GM12891 (cell line): ENCODE measurements at regions not wholly inside any gene's neighbourhood (a gene's known extent, or its start where the extent isn't known, plus 50 kb on each side); places are given as distances from the start of the nearest gene placed in this dataset.
A peak's percentile ranks its signal among the peaks of the same experiment; 100 is the strongest.

Experiments used
- DNase-seq: peaks from one replicate; pipeline ENCODE4 v3.0.0; 2011; ENCODE audit warnings: low spot score; ENCODE audit not compliant: insufficient read length
- FAIRE-seq: peaks from 2 replicates; lab custom pipeline; 2011; peaks lifted over from hg19 to GRCh38; lab: Jason Lieb, UNC
- PAX5 ChIP-seq: IDR thresholded peaks from 2 replicates; pipeline ENCODE4 v1.6.1; 2011; ENCODE audit warnings: low read length, moderate library complexity, mild to moderate bottlenecking; ENCODE audit not compliant: insufficient read depth, severe bottlenecking
- POLR2A ChIP-seq: IDR thresholded peaks from 2 replicates; pipeline ENCODE4 v1.6.1; 2011; ENCODE audit warnings: low read depth, low read length, control low read depth
- POLR2AphosphoS5 ChIP-seq: IDR thresholded peaks from 2 replicates; pipeline ENCODE4 v1.6.1; 2011; ENCODE audit warnings: low read depth, low read length, control low read depth
- POU2F2 ChIP-seq: IDR thresholded peaks from 2 replicates; pipeline ENCODE4 v1.6.1; 2011; ENCODE audit warnings: low read depth, mild to moderate bottlenecking, control low read depth, low read length, moderate library complexity
- SPI1 ChIP-seq: IDR thresholded peaks from 2 replicates; pipeline ENCODE4 v1.6.1; 2011; ENCODE audit warnings: low read depth, low read length, control low read depth
- TAF1 ChIP-seq: IDR thresholded peaks from 2 replicates; pipeline ENCODE4 v1.6.1; 2011; ENCODE audit warnings: low read depth, low read length, control low read depth

DNA sequence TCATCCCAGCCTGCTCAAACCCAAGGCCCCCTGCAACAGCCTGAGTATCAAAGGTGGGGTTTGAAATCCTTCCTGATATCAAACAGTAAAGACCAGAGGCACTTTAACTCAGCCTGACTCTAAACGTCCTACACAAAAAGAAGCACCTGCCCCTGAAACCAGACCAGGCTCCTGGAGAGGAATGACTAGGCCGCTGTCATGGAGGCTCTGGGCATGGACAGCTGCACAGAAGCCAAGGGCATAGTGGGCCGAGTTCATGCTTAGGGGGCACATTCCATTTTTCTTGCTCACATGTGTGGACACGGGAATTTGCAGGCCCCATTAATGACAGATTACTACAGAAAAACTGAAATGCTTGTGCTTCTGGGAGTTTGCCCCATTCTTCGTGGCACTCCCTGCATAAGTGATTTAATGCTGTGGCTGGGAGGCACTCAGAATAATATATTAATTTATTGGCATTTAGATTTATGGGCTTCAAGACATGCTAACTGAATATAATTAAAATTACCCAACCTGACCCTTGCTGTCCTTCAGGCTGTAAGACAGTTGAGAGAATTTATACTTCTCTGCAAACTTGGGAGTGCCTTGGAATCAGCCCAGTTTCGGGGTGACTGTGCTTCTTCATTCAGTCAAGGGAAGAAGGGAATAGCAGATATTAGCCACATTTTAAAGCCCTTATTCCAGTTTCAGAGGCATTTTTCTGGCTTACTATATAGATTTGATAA, 105.5 kb downstream of the GYPC start:
- FAIRE-seq (no peak), DNase-seq (no peak)
- TF ChIP-seq POU2F2: no peak
- no peak for TF ChIP-seq TAF1
- no peak for TF ChIP-seq POLR2A
- no peak for TF ChIP-seq SPI1
- TF ChIP-seq POLR2AphosphoS5: no peak
- TF ChIP-seq PAX5: no peak

DNA sequence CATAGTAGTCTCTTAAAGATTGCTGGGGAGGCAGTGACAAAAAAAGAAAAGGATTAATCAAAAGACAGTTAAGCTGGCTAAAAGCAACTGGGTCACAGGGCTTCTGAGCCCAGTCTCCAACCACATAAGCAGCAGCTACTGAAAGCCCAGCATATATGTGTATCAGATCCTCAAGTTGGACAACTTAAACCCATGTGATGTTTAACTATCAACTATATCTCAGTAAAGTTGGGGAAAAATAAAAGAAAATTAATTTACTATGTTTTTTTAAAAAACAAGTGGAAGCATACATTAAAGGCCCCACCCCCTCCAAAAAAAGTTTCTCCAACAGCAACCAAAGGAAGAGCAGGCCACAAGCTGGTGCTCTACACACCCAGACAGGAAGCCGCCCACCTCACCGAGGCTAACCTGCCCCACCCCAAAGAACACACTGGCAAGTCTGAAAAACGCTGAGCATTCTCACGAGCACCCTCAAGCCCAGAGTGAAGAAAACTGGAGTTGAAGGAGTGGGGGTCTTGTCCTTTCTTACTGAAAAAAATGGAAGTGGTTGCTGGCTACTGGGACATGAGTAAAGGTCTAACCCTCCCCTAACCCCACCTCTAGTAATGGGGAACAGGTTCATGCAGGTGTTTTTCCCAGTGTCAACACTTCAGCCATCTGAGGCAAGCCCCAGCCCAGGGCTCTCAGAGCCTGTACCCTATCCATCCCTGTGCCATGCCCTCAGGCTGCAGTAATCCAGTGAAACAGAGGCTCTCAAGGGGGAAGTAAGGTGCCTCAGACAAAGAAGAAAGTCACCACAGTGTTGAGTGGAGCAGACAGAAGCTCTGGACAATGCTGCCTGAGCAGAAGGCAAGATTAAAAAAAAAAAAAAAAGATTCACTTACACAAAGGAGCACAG, 106.3 kb downstream of the GYPC start:
- no peak for TF ChIP-seq SPI1
- TF ChIP-seq POLR2A: no peak
- no peak for TF ChIP-seq POLR2AphosphoS5
- no peak for TF ChIP-seq TAF1
- no peak for TF ChIP-seq PAX5
- TF ChIP-seq POU2F2: no peak
- peak; percentile 57 for FAIRE-seq
- DNase-seq: no peak

DNA sequence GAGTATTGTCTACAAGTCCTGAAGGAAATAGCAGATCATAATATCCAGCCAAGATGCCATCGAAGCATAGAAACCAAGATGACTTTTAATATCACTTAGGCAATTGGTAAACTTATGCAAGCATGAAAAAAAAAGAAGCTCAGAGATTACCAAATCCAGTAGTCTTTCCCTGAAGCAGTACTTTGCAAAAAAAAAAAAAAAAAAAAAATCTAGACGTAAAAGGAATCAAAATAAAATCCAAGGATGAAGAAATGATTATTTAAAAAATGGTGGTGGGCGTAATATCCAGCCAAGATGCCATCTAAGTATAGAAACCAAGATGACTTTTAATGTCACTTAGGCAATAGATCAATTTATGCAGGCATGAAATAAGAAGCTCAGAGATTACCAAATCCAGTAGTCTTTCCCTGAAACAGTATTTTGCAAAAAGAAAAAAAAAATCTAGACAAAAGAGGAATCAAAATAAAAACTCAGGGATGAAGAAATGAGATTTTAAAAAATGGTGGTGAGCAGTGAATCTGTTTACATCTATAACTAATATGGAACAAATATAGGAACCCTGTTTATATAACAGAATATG, 108.8 kb downstream of the GYPC start:
- no peak for FAIRE-seq
- no peak for DNase-seq
- TF ChIP-seq SPI1 (no peak), POLR2AphosphoS5 (no peak), PAX5 (no peak), POU2F2 (no peak), POLR2A (no peak), TAF1 (no peak)

GRCh38 chr2:126765395-126765794, 109.4 kb downstream of the GYPC start:
- DNase-seq: no peak
- FAIRE-seq: no peak

DNA sequence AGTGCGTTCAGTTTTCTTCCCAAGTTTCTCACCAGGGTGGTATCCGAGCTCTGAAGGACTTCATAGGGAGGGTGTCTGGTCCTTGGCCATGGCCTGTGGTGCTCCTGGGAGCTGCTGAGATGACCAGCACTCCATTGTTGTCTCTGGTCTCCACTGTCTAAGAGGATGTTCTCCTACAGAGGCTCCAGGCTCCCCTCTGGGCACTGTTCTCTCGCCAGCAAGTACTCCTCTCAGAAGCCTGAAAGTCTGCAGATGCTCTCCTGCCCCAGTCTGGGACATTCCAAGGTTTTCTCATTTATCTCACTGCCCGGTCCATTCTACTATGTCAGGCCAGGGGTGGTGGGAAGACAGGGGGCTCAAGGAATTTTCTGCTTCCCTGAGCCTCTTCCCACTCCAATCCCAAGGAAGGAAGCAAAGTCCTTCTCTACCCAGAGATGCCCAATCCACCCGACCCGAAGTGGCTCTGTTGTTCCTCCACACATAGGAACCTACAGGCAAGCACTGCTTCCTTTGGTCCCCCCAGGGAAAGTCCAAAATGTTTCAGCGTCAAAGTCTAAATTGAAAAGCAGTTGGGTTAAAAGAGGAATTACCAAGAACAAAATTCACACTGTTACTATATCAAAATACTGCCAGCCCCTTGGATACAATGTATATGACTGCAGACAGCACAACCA, 110.5 kb downstream of the GYPC start:
- no peak for DNase-seq
- FAIRE-seq: no peak
- no peak for TF ChIP-seq POLR2AphosphoS5
- TF ChIP-seq TAF1: no peak
- no peak for TF ChIP-seq SPI1

More at GRCh38 chr2:126765395-126765794, 109.4 kb downstream of the GYPC start:
- no peak for TF ChIP-seq POLR2A

DNA sequence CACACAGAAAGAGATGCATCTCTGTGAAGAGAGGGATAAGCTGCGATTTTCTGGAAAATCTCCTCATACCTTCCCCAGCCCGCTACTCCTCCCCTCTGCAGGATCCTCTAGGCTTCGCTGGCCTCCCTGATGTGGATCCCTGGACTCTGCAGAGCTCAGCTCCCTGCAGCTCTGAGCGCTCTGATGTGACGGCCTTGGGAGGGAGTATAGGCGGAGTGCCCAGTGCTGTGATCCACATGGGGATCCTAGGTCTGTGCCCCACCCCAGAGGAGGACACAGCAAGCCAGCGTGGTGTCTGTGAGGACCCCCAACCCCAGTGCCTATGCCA, 111.0 kb downstream of the GYPC start:
- DNase-seq (no peak), FAIRE-seq (no peak)
- no peak for TF ChIP-seq TAF1
- no peak for TF ChIP-seq POU2F2
- no peak for TF ChIP-seq SPI1
- TF ChIP-seq PAX5: no peak
- TF ChIP-seq POLR2AphosphoS5: no peak
- no peak for TF ChIP-seq POLR2A

DNA sequence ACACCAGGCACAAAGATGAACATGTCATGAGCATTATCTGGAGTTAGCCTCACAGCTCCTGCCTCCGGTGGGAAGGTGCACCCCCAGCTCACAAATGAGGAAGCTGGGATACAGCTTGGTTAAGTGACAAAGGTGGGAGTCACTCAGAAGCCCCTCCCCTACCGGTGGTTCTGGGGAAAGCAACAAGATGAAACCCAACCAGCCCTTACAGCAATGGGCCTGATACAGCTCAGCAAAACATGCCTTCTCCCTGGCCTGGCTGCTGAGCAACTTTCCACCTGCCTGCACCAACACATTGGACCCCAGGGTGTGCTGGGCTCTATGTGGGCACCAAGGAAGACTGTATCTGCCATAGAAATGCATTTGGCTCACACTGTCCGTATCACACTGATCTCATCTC, 113.2 kb downstream of the GYPC start:
- TF ChIP-seq TAF1 (no peak), POLR2A (no peak), POU2F2 (no peak), SPI1 (no peak), PAX5 (no peak), POLR2AphosphoS5 (no peak)
- DNase-seq (no peak), FAIRE-seq (no peak)

- DNase-seq (no peak), FAIRE-seq (no peak)
- TF ChIP-seq SPI1 (no peak), PAX5 (no peak), TAF1 (no peak), POLR2AphosphoS5 (no peak), POLR2A (no peak), POU2F2 (no peak)
Observed at GRCh38 chr2:126770466-126770865, 114.5 kb downstream of the GYPC start.

DNA sequence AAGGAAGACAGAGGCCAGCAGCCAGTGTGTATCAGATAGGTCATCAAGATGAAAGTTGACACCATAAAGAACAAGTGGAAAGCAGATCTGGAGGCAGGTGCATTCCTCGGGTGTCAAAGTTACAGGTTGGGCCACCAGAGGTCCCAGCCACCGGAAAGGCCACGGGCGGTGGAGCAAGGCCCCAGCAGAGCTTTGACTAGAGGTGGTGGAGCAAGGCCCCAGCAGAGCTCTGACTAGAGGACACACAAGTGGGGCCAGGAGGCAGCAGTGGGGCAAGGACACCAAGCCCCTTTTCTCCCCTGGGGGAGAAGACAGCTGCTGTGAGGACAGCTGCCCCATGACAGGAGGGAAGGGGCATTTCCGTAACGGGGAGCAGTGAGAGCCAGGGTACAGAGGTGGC, 115.1 kb downstream of the GYPC start:
- TF ChIP-seq POLR2AphosphoS5 (no peak), SPI1 (no peak), PAX5 (no peak), POLR2A (no peak), TAF1 (no peak), POU2F2 (no peak)
- DNase-seq (no peak), FAIRE-seq (no peak)
